Forelimb muscle (tissue), 1 donor: ENCODE measurements at regions not wholly inside any gene's neighbourhood (a gene's known extent, or its start where the extent isn't known, plus 50 kb on each side); places are given as distances from the start of the nearest gene placed in this dataset.
"Not testable (repeated sequence)": the region's sequence is repeated elsewhere in the genome, so short reads cannot be mapped to it uniquely, and the experiment has no call there.

Experiments used
- DNase-seq: peaks from one replicate; pipeline ENCODE4 v3.0.0-alpha.2; 2013; ENCODE audit warnings: low read depth

GRCh38 chrX:40245488-40246071 is 147.8 kb upstream of the BCOR start:
- DNase-seq: no peak

GRCh38 chrX:40244980-40245379 is 147.2 kb upstream of the BCOR start:
- DNase-seq: no peak

GRCh38 chrX:40243755-40244515 is 146.2 kb upstream of the BCOR start:
- no peak for DNase-seq

- no peak for DNase-seq
These were observed 143.1 kb upstream of the BCOR start for GRCh38 chrX:40240844-40241243.

GRCh38 chrX:40237731-40238178 is 140.0 kb upstream of the BCOR start:
- no peak for DNase-seq

GRCh38 chrX:40230646-40231045 is 132.9 kb upstream of the BCOR start:
- DNase-seq: no peak

- no peak for DNase-seq
These were observed 129.4 kb upstream of the BCOR start for GRCh38 chrX:40227125-40227524.

GRCh38 chrX:40224658-40225057 is 126.9 kb upstream of the BCOR start:
- DNase-seq: no peak

- not testable (repeated sequence) for DNase-seq
These were observed 124.9 kb upstream of the BCOR start for GRCh38 chrX:40222612-40223011.

GRCh38 chrX:40213092-40213491 is 115.3 kb upstream of the BCOR start:
- no peak for DNase-seq

- DNase-seq: no peak
These were observed 112.3 kb upstream of the BCOR start for GRCh38 chrX:40209951-40210617.

- DNase-seq: no peak
These were observed 109.9 kb upstream of the BCOR start for GRCh38 chrX:40207626-40208025.

GRCh38 chrX:40205471-40205870 is 107.7 kb upstream of the BCOR start:
- no peak for DNase-seq

GRCh38 chrX:40202456-40202855 is 104.7 kb upstream of the BCOR start:
- DNase-seq: no peak

- no peak for DNase-seq
These were observed 103.6 kb upstream of the BCOR start for GRCh38 chrX:40201329-40201885.

- DNase-seq: no peak
These were observed 101.9 kb upstream of the BCOR start for GRCh38 chrX:40199704-40200103.

GRCh38 chrX:40197071-40197470 is 99.3 kb upstream of the BCOR start:
- no peak for DNase-seq

- DNase-seq: no peak
These were observed 97.6 kb upstream of the BCOR start for GRCh38 chrX:40195368-40195767.

GRCh38 chrX:40192196-40192595 is 94.4 kb upstream of the BCOR start:
- DNase-seq: no peak

- DNase-seq: no peak
These were observed 91.9 kb upstream of the BCOR start for GRCh38 chrX:40189637-40190036.

- no peak for DNase-seq
These were observed 91.0 kb upstream of the BCOR start for GRCh38 chrX:40188573-40189417.

GRCh38 chrX:40184968-40185367 is 87.2 kb upstream of the BCOR start:
- no peak for DNase-seq
